GM12873 (cell line): ENCODE measurements at regions not wholly inside any gene's neighbourhood (a gene's known extent, or its start where the extent isn't known, plus 50 kb on each side); places are given as distances from the start of the nearest gene placed in this dataset.

Source experiments
- TF ChIP-seq, protein P1 (sequence below): IDR thresholded peaks from 2 replicates; pipeline ENCODE4 v1.5.1; 2012; ENCODE audit warnings: low read depth, mild to moderate bottlenecking, moderate library complexity, low read length, control low read depth; ENCODE audit not compliant: insufficient read depth; ENCODE audit errors: missing control alignments

DNA sequence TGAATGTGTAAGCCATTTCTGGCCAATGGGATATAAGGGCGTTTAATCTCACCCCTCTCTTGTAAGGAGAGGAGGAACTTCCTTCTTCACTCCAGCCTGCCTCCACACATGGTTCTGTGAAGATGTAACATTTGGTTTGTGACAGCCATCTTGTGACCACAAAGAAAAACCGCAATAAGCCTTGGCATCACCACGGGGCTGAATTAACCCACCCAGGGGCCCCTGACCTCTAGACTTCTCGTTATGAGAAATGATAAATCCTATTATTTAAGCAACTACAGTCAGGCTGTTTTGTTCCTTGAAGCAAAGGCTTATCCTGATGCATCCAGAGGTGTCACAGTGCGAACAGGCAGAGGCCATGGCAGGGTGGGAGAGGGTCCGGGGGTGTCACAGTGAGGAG, 139.7 kb downstream of the CDC5L start:
- TF ChIP-seq, protein P1, sequence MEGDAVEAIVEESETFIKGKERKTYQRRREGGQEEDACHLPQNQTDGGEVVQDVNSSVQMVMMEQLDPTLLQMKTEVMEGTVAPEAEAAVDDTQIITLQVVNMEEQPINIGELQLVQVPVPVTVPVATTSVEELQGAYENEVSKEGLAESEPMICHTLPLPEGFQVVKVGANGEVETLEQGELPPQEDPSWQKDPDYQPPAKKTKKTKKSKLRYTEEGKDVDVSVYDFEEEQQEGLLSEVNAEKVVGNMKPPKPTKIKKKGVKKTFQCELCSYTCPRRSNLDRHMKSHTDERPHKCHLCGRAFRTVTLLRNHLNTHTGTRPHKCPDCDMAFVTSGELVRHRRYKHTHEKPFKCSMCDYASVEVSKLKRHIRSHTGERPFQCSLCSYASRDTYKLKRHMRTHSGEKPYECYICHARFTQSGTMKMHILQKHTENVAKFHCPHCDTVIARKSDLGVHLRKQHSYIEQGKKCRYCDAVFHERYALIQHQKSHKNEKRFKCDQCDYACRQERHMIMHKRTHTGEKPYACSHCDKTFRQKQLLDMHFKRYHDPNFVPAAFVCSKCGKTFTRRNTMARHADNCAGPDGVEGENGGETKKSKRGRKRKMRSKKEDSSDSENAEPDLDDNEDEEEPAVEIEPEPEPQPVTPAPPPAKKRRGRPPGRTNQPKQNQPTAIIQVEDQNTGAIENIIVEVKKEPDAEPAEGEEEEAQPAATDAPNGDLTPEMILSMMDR: no peak

DNA sequence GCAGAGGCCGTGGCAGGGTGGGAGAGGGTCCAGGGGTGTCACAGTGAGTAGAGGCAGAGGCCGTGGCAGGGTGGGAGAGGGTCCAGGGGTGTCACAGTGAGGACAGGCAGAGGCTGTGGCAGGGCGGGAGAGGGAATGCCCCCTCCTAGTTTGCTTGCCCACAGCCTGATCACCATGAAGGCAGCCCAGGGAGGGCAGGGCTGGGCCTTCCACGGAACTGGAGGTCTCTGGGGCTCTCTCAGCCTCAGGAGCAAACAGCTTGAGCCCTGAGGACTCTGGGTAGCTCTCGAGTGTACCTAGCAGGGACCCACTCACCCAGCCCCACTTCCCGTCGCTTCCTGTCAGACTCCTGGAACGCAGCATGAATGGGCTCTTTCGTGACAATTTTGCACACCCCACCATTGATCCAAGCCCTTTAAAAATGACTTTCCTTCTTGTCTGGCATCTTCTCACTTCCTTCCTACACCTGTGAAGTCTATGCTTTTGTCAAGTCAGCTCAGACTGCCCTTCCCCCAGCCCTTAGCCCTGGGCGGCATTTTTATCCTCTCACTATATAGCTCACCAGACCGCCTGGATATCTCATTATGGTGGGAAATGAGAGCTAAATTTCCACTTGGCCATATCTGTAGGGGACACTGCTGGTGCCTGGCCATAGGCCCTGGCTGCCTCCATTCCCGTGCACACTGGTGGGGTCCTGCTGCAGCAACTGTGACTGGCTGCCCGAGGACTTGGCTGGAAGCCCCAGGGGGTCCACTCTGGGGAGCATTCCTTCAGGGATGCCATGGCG, 140.3 kb downstream of the CDC5L start:
- TF ChIP-seq, protein P1: no peak

DNA sequence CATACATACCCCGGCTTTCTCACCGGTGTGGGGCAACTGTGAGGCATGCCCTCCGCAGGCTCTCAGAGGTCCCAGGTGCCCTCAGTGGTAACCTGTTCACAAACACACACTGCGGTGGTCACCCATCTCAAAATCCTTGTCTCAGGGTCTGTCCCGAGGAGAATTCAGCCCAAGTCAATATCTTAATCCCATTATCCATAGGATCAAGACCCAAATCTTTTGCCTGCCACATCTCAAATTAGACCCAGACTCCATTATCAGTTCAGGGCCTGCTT, 140.8 kb downstream of the CDC5L start:
- TF ChIP-seq, protein P1: no peak

DNA sequence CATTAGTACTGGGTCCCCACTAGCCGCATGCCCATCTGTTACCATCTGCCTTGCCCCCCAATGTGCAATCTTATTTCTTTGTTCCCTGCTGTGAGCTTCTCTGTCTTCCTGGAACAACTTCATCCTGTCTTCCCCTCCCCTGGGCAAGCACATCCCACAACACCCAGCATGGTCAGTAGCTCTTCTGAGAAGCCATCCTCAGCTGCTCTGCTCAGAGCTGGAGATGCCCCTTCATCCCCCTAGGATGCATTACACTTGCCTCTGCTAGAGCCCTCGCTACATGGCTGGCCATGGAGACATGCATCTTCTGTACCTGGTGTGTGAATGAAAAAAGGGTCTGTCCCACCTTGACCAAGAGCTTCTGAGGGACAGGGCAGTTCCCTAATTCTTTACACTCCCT, 141.2 kb downstream of the CDC5L start:
- TF ChIP-seq, protein P1: no peak

DNA sequence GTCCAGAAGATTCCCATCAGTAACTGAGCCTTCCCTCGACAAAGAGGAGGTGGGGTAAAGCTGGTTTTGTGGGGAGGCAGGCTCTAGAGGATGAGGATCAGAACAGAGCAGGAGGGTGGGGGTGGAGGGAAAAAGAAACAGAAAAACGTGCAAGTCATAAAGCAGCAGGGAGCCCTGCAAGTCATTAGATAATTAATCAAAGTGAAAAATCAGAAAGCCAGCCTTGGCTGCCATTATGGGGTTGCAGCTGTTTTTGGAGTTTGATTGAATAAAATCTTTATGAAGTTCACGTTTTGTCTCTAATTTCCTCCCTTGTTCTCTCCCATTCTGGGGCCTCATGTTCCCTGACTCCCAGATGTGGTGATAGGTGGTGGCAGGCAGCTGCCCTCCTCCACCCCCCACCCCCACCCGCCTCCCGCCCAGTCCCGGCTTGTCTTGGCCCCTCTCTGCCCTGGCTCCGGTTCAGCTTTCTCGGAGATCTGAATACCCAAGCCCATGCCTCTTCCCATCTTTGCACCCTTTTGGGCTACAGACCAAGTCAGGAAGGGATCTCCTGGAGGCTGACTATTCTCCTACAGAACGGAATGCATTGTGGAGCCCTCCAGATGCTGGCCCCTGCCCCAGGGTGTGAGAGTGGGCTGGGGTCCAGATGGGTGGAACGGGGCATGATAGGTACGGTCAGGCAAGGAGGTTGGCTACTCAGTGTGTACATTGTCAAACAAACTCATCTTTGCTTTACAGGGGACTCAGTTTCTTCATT, 141.8 kb downstream of the CDC5L start:
- TF ChIP-seq, protein P1: no peak

DNA sequence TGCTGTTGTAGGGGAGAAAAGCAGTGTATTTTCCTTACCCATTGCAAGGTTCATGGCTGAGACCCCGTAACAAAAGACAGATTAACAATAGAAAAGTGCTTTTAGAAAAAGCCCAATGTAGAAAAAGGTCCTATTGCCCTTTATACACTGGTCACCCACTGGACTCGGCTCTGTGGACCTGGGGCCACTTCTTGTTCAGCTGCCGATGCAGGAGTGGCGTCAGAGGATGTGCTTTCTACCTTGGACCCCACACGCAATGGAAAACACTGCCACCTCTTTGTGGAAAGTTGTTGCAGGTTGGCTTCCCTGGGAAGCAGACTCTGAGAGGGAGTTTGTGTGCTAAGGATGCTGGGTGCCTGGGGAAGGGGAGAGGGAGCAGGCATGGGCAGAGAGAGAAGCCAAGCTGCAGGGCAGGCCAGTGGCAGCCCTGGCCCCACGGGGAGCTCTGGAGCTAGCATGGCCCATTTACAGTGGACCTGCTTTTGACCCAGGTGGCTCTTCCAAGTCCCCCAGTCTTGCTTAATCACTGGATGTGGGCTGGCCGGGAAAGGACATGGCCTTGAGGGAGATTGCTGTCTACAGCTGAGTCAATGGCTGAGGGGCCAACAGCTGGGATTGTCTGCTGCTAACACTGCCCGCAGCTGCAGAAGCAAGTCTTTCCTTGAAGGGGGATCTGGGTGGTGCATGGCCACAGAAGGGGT, 142.9 kb downstream of the CDC5L start:
- TF ChIP-seq, protein P1: no peak

DNA sequence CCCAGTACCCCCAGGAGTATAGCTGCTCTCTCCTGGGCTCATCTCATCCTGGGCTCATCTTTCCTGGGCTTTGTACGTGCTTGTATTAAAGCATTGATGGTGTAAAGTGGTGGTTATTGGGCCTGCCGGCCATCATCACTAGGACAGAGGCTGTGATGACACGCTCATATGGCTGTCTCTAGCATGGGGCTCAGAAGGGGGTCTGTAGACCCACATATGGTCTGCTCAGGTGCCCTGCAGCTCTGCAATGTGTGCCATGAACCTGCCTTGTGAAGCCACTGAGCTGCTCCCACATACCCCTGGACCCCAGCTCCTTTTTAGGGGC, 143.4 kb downstream of the CDC5L start:
- TF ChIP-seq, protein P1: no peak
